Heart left ventricle (tissue), 13 donors: ENCODE measurements at regions not wholly inside any gene's neighbourhood (a gene's known extent, or its start where the extent isn't known, plus 50 kb on each side); places are given as distances from the start of the nearest gene placed in this dataset.

Experiments
- CTCF ChIP-seq, 12 donors: fragments of 200-600 bp; sonication (generic) in 4 of 12; IDR thresholded peaks; one replicate each; pipeline versions ENCODE4 v1.5.0 to v1.8.0; 2018 to 2022; ENCODE audit warnings: antibody characterized with exemption in 12 of 12, mild to moderate bottlenecking in 5 of 12
- POLR2A ChIP-seq, 2 donors: fragments of 450-650 bp; IDR thresholded peaks; one replicate each; pipeline ENCODE4 v1.6.1; 2017; ENCODE audit warnings: antibody characterized with exemption in 2 of 2, mild to moderate bottlenecking in 2 of 2, moderate library complexity in 2 of 2
- donor health status: ischemic (EF 13 %, LVEDD 7.1; RV severe dilation, severe dysfunction).
- donor health status: DM: no; HTN: yes; CAD: no.
- donor health status: DM: no; HTN: no; CAD: no.
- donor health status: ischemic (EF 25% LVEDD 6.9; RV normal size, moderate dysfunction).
- donor health status: ischemic (EF 25% LVEDD 5.7; RV mildly dilated, moderate dysfunction).
- donor health status: ischemic (EF 35%, LVEDD 5.7; RV mildly dilated, moderate dysfunction).
- donor health status: nonischemic (EF 11% LVEDD 7.7; RV severe dilation, severe dysfunction).
- donor health status: DM: yes; HTN: yes; CAD: no.
- donor health status: PGD.
- donor health status: ischemic (EF 29% LVEDD 5.4; RV normal size, mild dysfunction).
- donor health status: nonischemic (EF 23%, LVEDD 6.1; RV moderate dilation, normal function).

DNA sequence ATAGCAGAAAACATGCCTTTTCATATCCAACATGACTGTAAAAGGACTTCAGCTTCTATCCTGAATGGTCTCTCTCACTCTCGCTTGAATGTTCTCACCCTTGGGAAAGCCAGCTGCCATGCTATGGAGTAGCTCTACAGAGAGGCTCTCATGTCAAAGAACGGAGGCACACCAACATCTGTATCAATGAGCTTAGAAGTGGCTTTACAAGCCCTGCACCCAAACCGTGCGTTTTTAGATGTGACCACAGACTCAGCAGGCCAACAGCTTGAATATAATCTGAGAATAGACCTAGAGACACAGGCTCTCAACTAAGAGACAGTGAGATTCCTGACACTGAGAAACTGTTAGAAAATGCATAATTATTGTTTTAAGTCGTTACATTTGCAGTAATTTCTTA is 1231.6 kb upstream of the CDH9 start:
- TF ChIP-seq POLR2A (IDR thresholded peaks at IDR 0.05) = no peak
- TF ChIP-seq CTCF (IDR thresholded peaks at IDR 0.05) = no peak
